Loucy (cell line): ENCODE measurements at regions not wholly inside any gene's neighbourhood (a gene's known extent, or its start where the extent isn't known, plus 50 kb on each side); places are given as distances from the start of the nearest gene placed in this dataset.

ENCODE experiments used
- H2AFZ ChIP-seq: fragments of 200-600 bp; sonication (generic); 2 replicates; pipeline ENCODE4 v1.6.0; 2016; ENCODE audit warnings: antibody characterized with exemption, mild to moderate bottlenecking, low read length, moderate library complexity
- H3F3A ChIP-seq: fragments of 200-600 bp; 2 replicates; pipeline ENCODE4 v1.6.0; 2016; ENCODE audit warnings: antibody characterized with exemption, low read depth, mild to moderate bottlenecking
- H3K27me3 ChIP-seq: fragments of 200-600 bp; sonication (generic); 2 replicates; pipeline ENCODE4 v1.6.1; 2014; ENCODE audit warnings: low read length, mild to moderate bottlenecking; ENCODE audit not compliant: insufficient read depth, poor library complexity, severe bottlenecking
- H3K36me3 ChIP-seq: fragments of 200-600 bp; sonication (generic); 2 replicates; pipeline ENCODE4 v1.6.1; 2016; ENCODE audit warnings: low read length; ENCODE audit not compliant: insufficient read depth
- H3K4me1 ChIP-seq: fragments of 200-600 bp; sonication (generic); 2 replicates; pipeline ENCODE4 v1.5.1; 2014; ENCODE audit warnings: low read length, mild to moderate bottlenecking; ENCODE audit not compliant: insufficient read depth, poor library complexity, severe bottlenecking
- H3K4me2 ChIP-seq: fragments of 200-600 bp; sonication (generic); 2 replicates; pipeline ENCODE4 v1.6.0; 2014; ENCODE audit warnings: antibody characterized with exemption, low read length, low read depth, mild to moderate bottlenecking; ENCODE audit not compliant: poor library complexity, severe bottlenecking
- H3K4me3 ChIP-seq: fragments of 200-600 bp; sonication (generic); 2 replicates; pipeline ENCODE4 v1.5.1; 2014; ENCODE audit warnings: low read length, mild to moderate bottlenecking, mixed read lengths; ENCODE audit not compliant: poor library complexity, severe bottlenecking
- H3K79me2 ChIP-seq: fragments of 200-600 bp; sonication (generic); 2 replicates; pipeline ENCODE4 v1.6.1; 2014; ENCODE audit warnings: low read length; ENCODE audit not compliant: insufficient read depth
- H3K9ac ChIP-seq: fragments of 200-600 bp; sonication (generic); 2 replicates; pipeline ENCODE4 v1.6.0; 2014; ENCODE audit warnings: mild to moderate bottlenecking, low read depth, low read length, moderate library complexity; ENCODE audit not compliant: poor library complexity, severe bottlenecking
- H3K9me2 ChIP-seq: fragments of 200-600 bp; sonication (generic); replicated peaks from 2 replicates; pipeline ENCODE4 v1.6.1; 2016; ENCODE audit warnings: low read depth, low read length, mixed read lengths
- H3K9me3 ChIP-seq: fragments of 200-600 bp; sonication (generic); 2 replicates; pipeline ENCODE4 v1.6.1; 2014; ENCODE audit warnings: mild to moderate bottlenecking, antibody characterized with exemption, low read length, low read depth; ENCODE audit not compliant: insufficient read depth
- H4K20me1 ChIP-seq: fragments of 200-600 bp; sonication (generic); 2 replicates; pipeline ENCODE4 v1.6.0; 2014; ENCODE audit warnings: antibody characterized with exemption, low read length, mild to moderate bottlenecking; ENCODE audit not compliant: insufficient read depth, poor library complexity, severe bottlenecking
- CTCF ChIP-seq: fragments of 200-600 bp; sonication (generic); conservative IDR thresholded peaks from 2 replicates; pipeline ENCODE4 v1.5.1; 2014; ENCODE audit warnings: mild to moderate bottlenecking, antibody characterized with exemption, low read length
- EZH2phosphoT487 ChIP-seq: fragments of 200-600 bp; IDR thresholded peaks from 2 replicates; pipeline ENCODE4 v1.6.1; 2018; ENCODE audit warnings: antibody characterized with exemption, mild to moderate bottlenecking, moderate library complexity, borderline replicate concordance

GRCh38 chr1:172746091-172746949 lies 87.4 kb downstream of the FASLG start:
- peak overlapping the region; percentile 68 for H3K4me2 ChIP-seq

GRCh38 chr1:172748201-172748600 lies 89.3 kb downstream of the FASLG start:
- no peaks in the 10 kb centered on the region for H3K36me3 ChIP-seq
- no peaks in the 10 kb centered on the region for H4K20me1 ChIP-seq
- H3K9ac ChIP-seq = no peak overlapping the region
- H2AFZ ChIP-seq = no peak overlapping the region
- peaks cover 29% of the 10 kb centered on the region for H3K4me1 ChIP-seq
- H3K79me2 ChIP-seq = no peaks in the 10 kb centered on the region
- no peak overlapping the region for H3K4me3 ChIP-seq
- H3K9me3 ChIP-seq = no peaks in the 10 kb centered on the region
- H3F3A ChIP-seq = no peaks in the 10 kb centered on the region
- H3K9me2 ChIP-seq = no peaks in the 10 kb centered on the region
- H3K4me2 ChIP-seq = no peak overlapping the region
- no peak for TF ChIP-seq EZH2phosphoT487
- TF ChIP-seq CTCF = no peak
- H3K27me3 ChIP-seq = no peaks in the 10 kb centered on the region

More at GRCh38 chr1:172746091-172746949, 87.4 kb downstream of the FASLG start:
- no peak for TF ChIP-seq CTCF
- TF ChIP-seq EZH2phosphoT487 = no peak
- peaks cover 25% of the 10 kb centered on the region for H3K4me1 ChIP-seq
- no peaks in the 10 kb centered on the region for H3K9me2 ChIP-seq
- no peaks in the 10 kb centered on the region for H3F3A ChIP-seq
- no peaks in the 10 kb centered on the region for H4K20me1 ChIP-seq
- no peaks in the 10 kb centered on the region for H3K9me3 ChIP-seq
- H3K9ac ChIP-seq = peak overlapping the region; percentile 21
- H3K4me3 ChIP-seq = peak overlapping the region; percentile 40
- H2AFZ ChIP-seq = no peak overlapping the region
- H3K79me2 ChIP-seq = no peaks in the 10 kb centered on the region
- H3K36me3 ChIP-seq = no peaks in the 10 kb centered on the region
- no peaks in the 10 kb centered on the region for H3K27me3 ChIP-seq

- Histone ChIP-seq H3K4me2 (no peak overlapping the region), H2AFZ (no peak overlapping the region), H3K9me3 (no peaks in the 10 kb centered on the region), H3K9ac (no peak overlapping the region), H4K20me1 (no peaks in the 10 kb centered on the region), H3K4me1 (peaks cover 43% of the 10 kb centered on the region), H3K36me3 (no peaks in the 10 kb centered on the region), H3F3A (no peaks in the 10 kb centered on the region), H3K79me2 (no peaks in the 10 kb centered on the region), H3K27me3 (no peaks in the 10 kb centered on the region), H3K4me3 (no peak overlapping the region), H3K9me2 (no peaks in the 10 kb centered on the region)
- TF ChIP-seq CTCF = no peak
- TF ChIP-seq EZH2phosphoT487 = no peak
Measured at GRCh38 chr1:172751683-172752082, 92.8 kb downstream of the FASLG start.
